ENCODE measurements at regions not wholly inside any gene's neighbourhood (a gene's known extent, or its start where the extent isn't known, plus 50 kb on each side); places are given as distances from the start of the nearest gene placed in this dataset.

DNA sequence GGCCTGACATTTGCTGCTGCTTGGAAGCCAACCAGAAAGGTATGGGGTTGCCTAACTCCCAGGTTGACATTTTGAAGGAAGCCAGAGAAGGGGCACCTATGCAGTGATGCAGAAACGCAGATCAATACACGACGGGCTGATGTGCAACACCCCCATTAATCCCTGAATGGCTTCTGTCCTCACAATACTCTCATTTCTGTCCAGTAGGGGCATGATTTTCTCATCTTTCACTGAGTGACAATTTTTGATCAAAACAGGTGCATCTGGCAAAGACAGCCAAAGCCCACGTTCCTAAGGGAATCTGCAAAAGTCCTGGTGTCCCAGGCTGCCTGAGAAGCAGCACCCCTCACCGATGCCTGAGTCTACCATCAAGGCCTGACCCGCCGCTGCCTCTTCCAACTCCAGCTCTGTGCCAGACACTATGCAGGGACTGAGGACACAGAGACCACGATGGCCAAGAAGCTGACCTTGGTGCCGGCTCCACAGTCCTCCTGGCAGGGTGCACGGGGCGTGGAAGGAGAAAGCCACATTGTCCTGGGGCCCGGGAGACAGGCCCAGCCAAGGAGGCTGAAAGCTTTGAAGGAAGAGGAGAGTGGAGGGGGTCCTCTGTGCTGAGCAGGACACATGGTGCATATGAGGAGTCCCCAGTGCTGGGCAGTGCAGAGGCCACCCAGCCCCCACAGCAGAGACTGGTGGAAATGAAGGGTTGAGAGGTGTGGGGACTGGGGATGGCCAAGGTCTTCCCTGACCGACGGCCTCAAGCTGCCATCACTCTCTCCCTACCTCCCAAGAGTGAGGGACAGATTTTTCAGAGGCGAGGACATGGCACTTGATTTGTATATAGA lies 159.6 kb downstream of the NUP210 start:
- TF ChIP-seq, protein P1, sequence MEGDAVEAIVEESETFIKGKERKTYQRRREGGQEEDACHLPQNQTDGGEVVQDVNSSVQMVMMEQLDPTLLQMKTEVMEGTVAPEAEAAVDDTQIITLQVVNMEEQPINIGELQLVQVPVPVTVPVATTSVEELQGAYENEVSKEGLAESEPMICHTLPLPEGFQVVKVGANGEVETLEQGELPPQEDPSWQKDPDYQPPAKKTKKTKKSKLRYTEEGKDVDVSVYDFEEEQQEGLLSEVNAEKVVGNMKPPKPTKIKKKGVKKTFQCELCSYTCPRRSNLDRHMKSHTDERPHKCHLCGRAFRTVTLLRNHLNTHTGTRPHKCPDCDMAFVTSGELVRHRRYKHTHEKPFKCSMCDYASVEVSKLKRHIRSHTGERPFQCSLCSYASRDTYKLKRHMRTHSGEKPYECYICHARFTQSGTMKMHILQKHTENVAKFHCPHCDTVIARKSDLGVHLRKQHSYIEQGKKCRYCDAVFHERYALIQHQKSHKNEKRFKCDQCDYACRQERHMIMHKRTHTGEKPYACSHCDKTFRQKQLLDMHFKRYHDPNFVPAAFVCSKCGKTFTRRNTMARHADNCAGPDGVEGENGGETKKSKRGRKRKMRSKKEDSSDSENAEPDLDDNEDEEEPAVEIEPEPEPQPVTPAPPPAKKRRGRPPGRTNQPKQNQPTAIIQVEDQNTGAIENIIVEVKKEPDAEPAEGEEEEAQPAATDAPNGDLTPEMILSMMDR (IDR thresholded peaks at IDR 0.05; ENCODE audit: insufficient read depth, low read length) = no peak
- TF ChIP-seq POLR2AphosphoS5 (IDR thresholded peaks at IDR 0.05; ENCODE audit: low read depth) = no peak
- TF ChIP-seq GABPA (IDR thresholded peaks at IDR 0.05; ENCODE audit: low read depth) = no peak

Measured in HL-60 (cell line).